Body of pancreas (tissue), 4 donors: ENCODE measurements at regions not wholly inside any gene's neighbourhood (a gene's known extent, or its start where the extent isn't known, plus 50 kb on each side); places are given as distances from the start of the nearest gene placed in this dataset.
"Not testable (repeated sequence)": the region's sequence is repeated elsewhere in the genome, so short reads cannot be mapped to it uniquely, and the experiment has no call there.

ENCODE experiments used
- ATAC-seq: fragments of 150-250 bp; one replicate; pipeline ENCODE4 v1.9.1; 2016
- DNase-seq, 4 donors: peaks; one replicate each; pipeline ENCODE4 v3.0.0-alpha.2; 2019
- H3K27ac ChIP-seq, 4 donors: fragments of 200-600 bp; sonication (generic); 1 replicate in 3 of 4; 2 replicates in 1 of 4; pipeline versions ENCODE4 v1.5.1 to v1.6.1; 2016 to 2019; ENCODE audit warnings: mild to moderate bottlenecking in 1 of 4, mixed read lengths in 1 of 4, moderate library complexity in 1 of 4
- H3K27me3 ChIP-seq, 2 donors: fragments of 200-600 bp; sonication (generic); one replicate each; pipeline ENCODE4 v1.6.0; 2016; ENCODE audit warnings: mild to moderate bottlenecking in 1 of 2
- H3K36me3 ChIP-seq, 2 donors: fragments of 200-600 bp; sonication (generic); replicated peaks in 1 of 2; 2 replicates each; pipeline ENCODE4 v1.5.1; 2016; ENCODE audit warnings: low read depth in 2 of 2; ENCODE audit not compliant: insufficient read depth in 1 of 2
- H3K4me1 ChIP-seq: fragments of 200-600 bp; sonication (generic); one replicate; pipeline ENCODE4 v1.6.0; 2016
- H3K4me3 ChIP-seq, 2 donors: fragments of 200-600 bp; sonication (generic); 1 replicate in 1 of 2; 2 replicates in 1 of 2; pipeline ENCODE4 v1.5.1; 2016 to 2019
- H3K9me3 ChIP-seq, 3 donors: fragments of 200-600 bp; sonication (generic); 1 replicate in 2 of 3; 2 replicates in 1 of 3; pipeline ENCODE4 v1.5.1; 2016
- POLR2A ChIP-seq, 3 donors: fragments of 450-650 bp; IDR thresholded peaks; one replicate each; pipeline ENCODE4 v1.6.1; 2016; ENCODE audit warnings: antibody characterized with exemption in 3 of 3, mild to moderate bottlenecking in 2 of 3
- WGBS, 2 donors: methylation state at CpG; one replicate each; pipeline ENCODE4 v1.1.5; 2017; 5-methylcytosine and 5-hydroxymethylcytosine counted together
- intact Hi-C: fragments of 100-400 bp; cut with DNase I; formaldehyde crosslinking; loops from one replicate; pipeline ENCODE4 v1.15.1; 2023
- TF ChIP-seq, protein P1 (sequence below), 7 experiments: fragments of 450-650 bp in 4 of 7; fragments of 200-600 bp in 3 of 7; sonication (generic) in 3 of 7; IDR thresholded peaks; one replicate each; pipeline ENCODE4 v1.5.1; 2016 to 2019; ENCODE audit warnings: antibody characterized with exemption in 7 of 7

GRCh38 chr10:8840356-8840755, 785.9 kb downstream of the GATA3 start:
- Histone ChIP-seq H3K4me3 (no peak overlapping the region), H3K9me3 (no peaks in the 10 kb centered on the region), H3K27me3 (no peaks in the 10 kb centered on the region), H3K4me1 (no peaks in the 10 kb centered on the region), H3K36me3 (no peaks in the 10 kb centered on the region), H3K27ac (no peak overlapping the region)
- DNase-seq (no peak), ATAC-seq (no peak)
- no peak for TF ChIP-seq POLR2A (IDR thresholded peaks at IDR 0.05)
- TF ChIP-seq, protein P1, sequence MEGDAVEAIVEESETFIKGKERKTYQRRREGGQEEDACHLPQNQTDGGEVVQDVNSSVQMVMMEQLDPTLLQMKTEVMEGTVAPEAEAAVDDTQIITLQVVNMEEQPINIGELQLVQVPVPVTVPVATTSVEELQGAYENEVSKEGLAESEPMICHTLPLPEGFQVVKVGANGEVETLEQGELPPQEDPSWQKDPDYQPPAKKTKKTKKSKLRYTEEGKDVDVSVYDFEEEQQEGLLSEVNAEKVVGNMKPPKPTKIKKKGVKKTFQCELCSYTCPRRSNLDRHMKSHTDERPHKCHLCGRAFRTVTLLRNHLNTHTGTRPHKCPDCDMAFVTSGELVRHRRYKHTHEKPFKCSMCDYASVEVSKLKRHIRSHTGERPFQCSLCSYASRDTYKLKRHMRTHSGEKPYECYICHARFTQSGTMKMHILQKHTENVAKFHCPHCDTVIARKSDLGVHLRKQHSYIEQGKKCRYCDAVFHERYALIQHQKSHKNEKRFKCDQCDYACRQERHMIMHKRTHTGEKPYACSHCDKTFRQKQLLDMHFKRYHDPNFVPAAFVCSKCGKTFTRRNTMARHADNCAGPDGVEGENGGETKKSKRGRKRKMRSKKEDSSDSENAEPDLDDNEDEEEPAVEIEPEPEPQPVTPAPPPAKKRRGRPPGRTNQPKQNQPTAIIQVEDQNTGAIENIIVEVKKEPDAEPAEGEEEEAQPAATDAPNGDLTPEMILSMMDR (IDR thresholded peaks at IDR 0.05), result no peak
- WGBS, 2 donors, result 54 to 62% methylated on average over 5 of the region's 5 CpGs
- intact Hi-C loops, result no loop called here

DNA sequence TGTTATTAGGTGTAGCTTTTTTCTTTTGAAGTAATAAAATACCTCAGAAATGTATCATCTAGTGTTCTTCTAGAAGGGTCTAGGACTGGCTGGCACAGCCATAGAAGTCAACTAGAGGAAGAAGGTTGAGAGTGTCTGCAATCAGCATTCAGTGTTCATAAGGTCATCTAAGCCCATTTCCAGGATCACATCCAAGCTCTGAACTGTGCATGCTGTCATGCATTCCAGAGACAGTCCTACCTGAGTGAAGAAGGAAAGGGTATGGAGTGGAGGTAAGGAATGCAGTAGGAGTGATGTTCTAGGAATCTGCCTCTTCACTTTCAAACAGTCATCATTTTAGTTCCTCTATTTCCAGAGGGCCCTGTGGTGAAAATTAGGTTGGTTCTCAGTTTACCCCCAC, 789.7 kb downstream of the GATA3 start:
- Histone ChIP-seq H3K27ac (no peak overlapping the region), H3K9me3 (no peaks in the 10 kb centered on the region), H3K36me3 (no peaks in the 10 kb centered on the region), H3K4me1 (no peaks in the 10 kb centered on the region), H3K27me3 (no peaks in the 10 kb centered on the region), H3K4me3 (no peak overlapping the region)
- intact Hi-C loops, result no loop called here
- TF ChIP-seq, protein P1 (IDR thresholded peaks at IDR 0.05), result no peak
- TF ChIP-seq POLR2A (IDR thresholded peaks at IDR 0.05), result no peak
- no peak for ATAC-seq
- DNase-seq, result no peak

DNA sequence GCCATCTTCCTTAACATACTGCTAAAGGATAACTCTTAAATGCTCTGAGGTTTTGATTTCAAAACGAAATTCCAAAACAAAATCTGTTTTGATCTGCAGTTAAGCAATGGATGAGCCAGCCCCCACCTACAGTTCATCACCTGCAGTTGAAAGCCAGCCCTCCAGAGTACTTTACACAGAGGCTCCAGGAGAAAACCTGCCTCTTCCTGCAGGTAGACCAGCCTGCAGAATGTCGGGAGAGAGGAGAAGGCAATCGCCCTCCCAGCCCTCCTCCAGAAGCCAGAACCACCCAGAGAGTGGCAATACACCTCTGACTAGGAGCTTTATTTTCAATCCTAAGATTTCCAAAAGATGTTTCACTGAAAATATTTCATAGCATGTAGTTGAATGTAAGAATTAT, 798.1 kb downstream of the GATA3 start:
- Histone ChIP-seq H3K27ac (no peak overlapping the region), H3K4me3 (no peak overlapping the region), H3K27me3 (peaks cover 0 to 4% of the 10 kb centered on the region in 2 donors), H3K4me1 (no peaks in the 10 kb centered on the region), H3K36me3 (no peaks in the 10 kb centered on the region), H3K9me3 (no peaks in the 10 kb centered on the region)
- no peak for ATAC-seq
- intact Hi-C loops, result no loop called here
- 35 to 37% methylated on average over 3 of the region's 3 CpGs for WGBS, 2 donors
- no peak for TF ChIP-seq POLR2A (IDR thresholded peaks at IDR 0.05)
- TF ChIP-seq, protein P1 (IDR thresholded peaks at IDR 0.05), result no peak
- no peak for DNase-seq

GRCh38 chr10:8853048-8853447, 798.6 kb downstream of the GATA3 start:
- WGBS, 2 donors, result 71 to 72% methylated on average over 7 of the region's 7 CpGs
- no peak overlapping the region for H3K27ac ChIP-seq
- DNase-seq, result no peak
- no peaks in the 10 kb centered on the region for H3K36me3 ChIP-seq
- H3K4me1 ChIP-seq, result no peaks in the 10 kb centered on the region
- H3K27me3 ChIP-seq, result peaks cover 0 to 4% of the 10 kb centered on the region in 2 donors
- no peak overlapping the region for H3K4me3 ChIP-seq
- intact Hi-C loops, result no loop called here
- no peak for ATAC-seq
- TF ChIP-seq, protein P1 (IDR thresholded peaks at IDR 0.05), result no peak
- TF ChIP-seq POLR2A (IDR thresholded peaks at IDR 0.05), result no peak
- no peaks in the 10 kb centered on the region for H3K9me3 ChIP-seq

GRCh38 chr10:8868924-8869323, 814.4 kb downstream of the GATA3 start:
- H3K4me3 ChIP-seq, H3K27me3 ChIP-seq, H3K36me3 ChIP-seq, H3K27ac ChIP-seq, intact Hi-C loops, ATAC-seq, H3K4me1 ChIP-seq, H3K9me3 ChIP-seq, DNase-seq: not testable (repeated sequence)
- WGBS, 2 donors, result 95 to 100% methylated on average over 5 to 13 of the region's 29 CpGs
